ENCODE measurements at regions not wholly inside any gene's neighbourhood (a gene's known extent, or its start where the extent isn't known, plus 50 kb on each side); places are given as distances from the start of the nearest gene placed in this dataset.

GRCh38 chr14:98864211-98864610 is 407.8 kb downstream of the BCL11B start:
- no peak for DNase-seq (ENCODE audit: low spot score)
- no peak overlapping the region for H3K4me3 Mint-ChIP-seq (ENCODE audit: unreplicated experiment)
- H3K27ac Mint-ChIP-seq (ENCODE audit: unreplicated experiment), result no peak overlapping the region
- no peaks in the 10 kb centered on the region for H3K9me3 Mint-ChIP-seq (ENCODE audit: unreplicated experiment)
- H3K27me3 Mint-ChIP-seq (ENCODE audit: unreplicated experiment), result peaks cover 4% of the 10 kb centered on the region
- no peaks in the 10 kb centered on the region for H3K36me3 Mint-ChIP-seq (ENCODE audit: low read depth, unreplicated experiment)
- TF ChIP-seq, protein P1, sequence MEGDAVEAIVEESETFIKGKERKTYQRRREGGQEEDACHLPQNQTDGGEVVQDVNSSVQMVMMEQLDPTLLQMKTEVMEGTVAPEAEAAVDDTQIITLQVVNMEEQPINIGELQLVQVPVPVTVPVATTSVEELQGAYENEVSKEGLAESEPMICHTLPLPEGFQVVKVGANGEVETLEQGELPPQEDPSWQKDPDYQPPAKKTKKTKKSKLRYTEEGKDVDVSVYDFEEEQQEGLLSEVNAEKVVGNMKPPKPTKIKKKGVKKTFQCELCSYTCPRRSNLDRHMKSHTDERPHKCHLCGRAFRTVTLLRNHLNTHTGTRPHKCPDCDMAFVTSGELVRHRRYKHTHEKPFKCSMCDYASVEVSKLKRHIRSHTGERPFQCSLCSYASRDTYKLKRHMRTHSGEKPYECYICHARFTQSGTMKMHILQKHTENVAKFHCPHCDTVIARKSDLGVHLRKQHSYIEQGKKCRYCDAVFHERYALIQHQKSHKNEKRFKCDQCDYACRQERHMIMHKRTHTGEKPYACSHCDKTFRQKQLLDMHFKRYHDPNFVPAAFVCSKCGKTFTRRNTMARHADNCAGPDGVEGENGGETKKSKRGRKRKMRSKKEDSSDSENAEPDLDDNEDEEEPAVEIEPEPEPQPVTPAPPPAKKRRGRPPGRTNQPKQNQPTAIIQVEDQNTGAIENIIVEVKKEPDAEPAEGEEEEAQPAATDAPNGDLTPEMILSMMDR (IDR thresholded peaks at IDR 0.05; ENCODE audit: unreplicated experiment), result no peak
- H3K4me1 Mint-ChIP-seq (ENCODE audit: unreplicated experiment), result no peaks in the 10 kb centered on the region

- no peak overlapping the region for H3K27ac Mint-ChIP-seq (ENCODE audit: unreplicated experiment)
- TF ChIP-seq, protein P1 (IDR thresholded peaks at IDR 0.05; ENCODE audit: unreplicated experiment), result no peak
- H3K36me3 Mint-ChIP-seq (ENCODE audit: low read depth, unreplicated experiment), result no peaks in the 10 kb centered on the region
- no peak for DNase-seq (ENCODE audit: low spot score)
- H3K9me3 Mint-ChIP-seq (ENCODE audit: unreplicated experiment), result no peaks in the 10 kb centered on the region
- no peaks in the 10 kb centered on the region for H3K4me1 Mint-ChIP-seq (ENCODE audit: unreplicated experiment)
- peaks cover 5% of the 10 kb centered on the region for H3K27me3 Mint-ChIP-seq (ENCODE audit: unreplicated experiment)
- no peak overlapping the region for H3K4me3 Mint-ChIP-seq (ENCODE audit: unreplicated experiment)
Observed at GRCh38 chr14:98867146-98867545, 404.9 kb downstream of the BCL11B start.

DNA sequence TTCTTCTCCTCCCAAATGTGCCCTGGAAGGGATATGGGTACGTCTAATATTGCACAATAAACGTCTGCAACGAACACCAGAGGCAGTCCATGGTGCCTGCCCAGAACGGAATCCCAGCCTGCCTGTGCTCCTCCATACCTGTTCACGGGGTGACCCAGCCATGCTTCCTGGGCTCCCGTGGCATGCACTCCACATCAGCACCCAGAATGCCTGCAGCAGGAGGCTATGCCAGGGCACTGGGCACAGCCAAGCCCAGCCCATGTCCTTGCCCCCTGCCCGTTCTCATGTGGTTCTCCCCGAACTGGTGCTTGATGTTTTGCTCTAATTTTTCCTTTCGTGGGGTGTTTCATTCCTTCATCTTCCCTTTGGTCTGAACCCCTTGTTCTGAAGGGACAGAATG is 404.3 kb downstream of the BCL11B start:
- H3K27ac Mint-ChIP-seq (ENCODE audit: unreplicated experiment), result no peak overlapping the region
- no peaks in the 10 kb centered on the region for H3K4me1 Mint-ChIP-seq (ENCODE audit: unreplicated experiment)
- no peak for DNase-seq (ENCODE audit: low spot score)
- TF ChIP-seq, protein P1 (IDR thresholded peaks at IDR 0.05; ENCODE audit: unreplicated experiment), result no peak
- peaks cover 5% of the 10 kb centered on the region for H3K27me3 Mint-ChIP-seq (ENCODE audit: unreplicated experiment)
- H3K36me3 Mint-ChIP-seq (ENCODE audit: low read depth, unreplicated experiment), result no peaks in the 10 kb centered on the region
- no peak overlapping the region for H3K4me3 Mint-ChIP-seq (ENCODE audit: unreplicated experiment)
- H3K9me3 Mint-ChIP-seq (ENCODE audit: unreplicated experiment), result no peaks in the 10 kb centered on the region

- H3K4me3 Mint-ChIP-seq (ENCODE audit: unreplicated experiment), result no peak overlapping the region
Observed at GRCh38 chr14:98868866-98869265, 403.1 kb downstream of the BCL11B start.

DNA sequence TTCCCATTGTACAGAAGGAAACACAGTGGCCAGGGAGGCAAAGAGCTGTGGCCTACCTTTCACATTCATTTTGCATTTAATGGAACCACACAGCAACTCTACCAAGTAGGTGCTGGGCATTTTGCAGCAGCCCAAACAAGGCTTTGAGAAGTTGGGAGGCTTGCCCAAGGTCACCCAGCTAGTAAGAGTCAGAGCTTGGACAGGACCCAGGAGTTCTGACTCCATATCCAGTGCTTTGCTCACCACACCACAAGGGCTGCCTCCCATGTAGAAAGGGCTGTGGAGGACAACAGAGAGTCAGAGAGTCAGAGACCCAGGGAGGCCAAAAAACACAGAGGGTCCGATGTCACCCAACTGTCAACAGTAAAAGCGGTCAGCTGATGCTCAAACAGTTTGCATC is 400.2 kb downstream of the BCL11B start:
- H3K27me3 Mint-ChIP-seq (ENCODE audit: unreplicated experiment), result peaks cover 7% of the 10 kb centered on the region
- peaks cover 4% of the 10 kb centered on the region for H3K4me1 Mint-ChIP-seq (ENCODE audit: unreplicated experiment)
- H3K9me3 Mint-ChIP-seq (ENCODE audit: unreplicated experiment), result no peaks in the 10 kb centered on the region
- DNase-seq (ENCODE audit: low spot score), result no peak
- H3K27ac Mint-ChIP-seq (ENCODE audit: unreplicated experiment), result no peak overlapping the region
- H3K36me3 Mint-ChIP-seq (ENCODE audit: low read depth, unreplicated experiment), result no peaks in the 10 kb centered on the region
- TF ChIP-seq, protein P1 (IDR thresholded peaks at IDR 0.05; ENCODE audit: unreplicated experiment), result no peak
- no peak overlapping the region for H3K4me3 Mint-ChIP-seq (ENCODE audit: unreplicated experiment)

More at GRCh38 chr14:98868866-98869265, 403.1 kb downstream of the BCL11B start:
- no peak for DNase-seq (ENCODE audit: low spot score)
- TF ChIP-seq, protein P1 (IDR thresholded peaks at IDR 0.05; ENCODE audit: unreplicated experiment), result no peak
- Mint-ChIP-seq H3K9me3 (ENCODE audit: unreplicated experiment) (no peaks in the 10 kb centered on the region), H3K27ac (ENCODE audit: unreplicated experiment) (no peak overlapping the region), H3K27me3 (ENCODE audit: unreplicated experiment) (peaks cover 6% of the 10 kb centered on the region), H3K36me3 (ENCODE audit: low read depth, unreplicated experiment) (no peaks in the 10 kb centered on the region), H3K4me1 (ENCODE audit: unreplicated experiment) (no peaks in the 10 kb centered on the region)
